ENCODE measurements at regions not wholly inside any gene's neighbourhood (a gene's known extent, or its start where the extent isn't known, plus 50 kb on each side); places are given as distances from the start of the nearest gene placed in this dataset.

GRCh38 chr22:22746963-22747933 lies 102.8 kb downstream of the GGTLC2 start:
- intact Hi-C loops (cut with DNase I, micrococcal nuclease), result loop anchor here in 1 of 2 experiments (5.0 kb wide), 1 partner anchor 285 kb away; no protein-coding TSS in a partner anchor
- Mint-ChIP-seq H3K36me3 (ENCODE audit: low read depth) (no peaks in the 10 kb centered on the region), H3K27ac (no peak overlapping the region), H3K4me3 (no peak overlapping the region), H3K27me3 (peaks cover 4% of the 10 kb centered on the region), H3K4me1 (no peaks in the 10 kb centered on the region), H3K9me3 (ENCODE audit: low read depth) (no peaks in the 10 kb centered on the region)
- ChIA-PET POLR2A (no interaction called here), CTCF (interaction anchor here (0.8 to 1.8 kb wide), 2 partner anchors 15 to 38 kb away, joined by 3 to 5 read pairs; no protein-coding TSS in a partner anchor)
- ATAC-seq, result no peak
- DNase-seq, result no peak

- POLR2A ChIA-PET, result no interaction called here
- no peaks in the 10 kb centered on the region for H3K27me3 Mint-ChIP-seq
- H3K9me3 Mint-ChIP-seq (ENCODE audit: low read depth), result no peaks in the 10 kb centered on the region
- H3K27ac Mint-ChIP-seq, result no peak overlapping the region
- DNase-seq (peak; percentile 60), ATAC-seq (peak; percentile 79)
- CTCF ChIA-PET, result interaction anchor here (0.6 to 2.1 kb wide), 4 partner anchors 21 to 406 kb away, joined by 3 to 9 read pairs (median 4); no protein-coding TSS in a partner anchor
- intact Hi-C loops (cut with DNase I, micrococcal nuclease), result loop anchor here (1.0 to 5.0 kb wide), 2 partner anchors 38 to 286 kb away; no protein-coding TSS in a partner anchor
- H3K4me1 Mint-ChIP-seq, result peaks cover 6% of the 10 kb centered on the region
- H3K4me3 Mint-ChIP-seq, result no peak overlapping the region
- H3K36me3 Mint-ChIP-seq (ENCODE audit: low read depth), result no peaks in the 10 kb centered on the region
Observed at GRCh38 chr22:22748297-22748743, 103.9 kb downstream of the GGTLC2 start.

GRCh38 chr22:22748756-22749155 lies 104.3 kb downstream of the GGTLC2 start:
- ChIA-PET CTCF (interaction anchor here (0.6 to 2.1 kb wide), 5 partner anchors 22 to 405 kb away, joined by 3 to 9 read pairs (median 4); no protein-coding TSS in a partner anchor), POLR2A (no interaction called here)
- DNase-seq, result no peak
- no peaks in the 10 kb centered on the region for H3K9me3 Mint-ChIP-seq (ENCODE audit: low read depth)
- H3K27ac Mint-ChIP-seq, result no peak overlapping the region
- intact Hi-C loops (cut with DNase I, micrococcal nuclease), result loop anchor here (1.0 to 5.0 kb wide), 2 partner anchors 38 to 286 kb away; no protein-coding TSS in a partner anchor
- no peak for ATAC-seq
- peaks cover 11% of the 10 kb centered on the region for H3K4me1 Mint-ChIP-seq
- no peak overlapping the region for H3K4me3 Mint-ChIP-seq
- no peaks in the 10 kb centered on the region for H3K36me3 Mint-ChIP-seq (ENCODE audit: low read depth)
- no peaks in the 10 kb centered on the region for H3K27me3 Mint-ChIP-seq

GRCh38 chr22:22749167-22749758 lies 104.8 kb downstream of the GGTLC2 start:
- Mint-ChIP-seq H3K4me3 (no peak overlapping the region), H3K36me3 (ENCODE audit: low read depth) (no peaks in the 10 kb centered on the region), H3K4me1 (peaks cover 16% of the 10 kb centered on the region), H3K9me3 (ENCODE audit: low read depth) (no peaks in the 10 kb centered on the region), H3K27ac (no peak overlapping the region), H3K27me3 (no peaks in the 10 kb centered on the region)
- intact Hi-C loops (cut with DNase I, micrococcal nuclease), result loop anchor here in 1 of 2 experiments (5.0 kb wide), 1 partner anchor 287 kb away; no protein-coding TSS in a partner anchor
- ChIA-PET POLR2A (no interaction called here), CTCF (interaction anchor here (0.6 to 2.1 kb wide), 7 partner anchors 21 to 1695 kb away, joined by 3 to 9 read pairs (median 3); no protein-coding TSS in a partner anchor)
- ATAC-seq (no peak), DNase-seq (no peak)

GRCh38 chr22:22750335-22751042 lies 106.1 kb downstream of the GGTLC2 start:
- DNase-seq, result no peak
- ATAC-seq, result no peak
- H3K27ac Mint-ChIP-seq, result no peak overlapping the region
- H3K4me1 Mint-ChIP-seq, result peaks cover 17% of the 10 kb centered on the region
- CTCF ChIA-PET, result interaction anchor here (0.6 to 2.1 kb wide), 10 partner anchors 19 to 134 kb away, joined by 3 to 9 read pairs (median 4); no protein-coding TSS in a partner anchor
- no peaks in the 10 kb centered on the region for H3K27me3 Mint-ChIP-seq
- no peak overlapping the region for H3K4me3 Mint-ChIP-seq
- H3K9me3 Mint-ChIP-seq (ENCODE audit: low read depth), result no peaks in the 10 kb centered on the region
- POLR2A ChIA-PET, result no interaction called here
- intact Hi-C loops (cut with DNase I, micrococcal nuclease), result no loop called here
- no peaks in the 10 kb centered on the region for H3K36me3 Mint-ChIP-seq (ENCODE audit: low read depth)

GRCh38 chr22:22751043-22751603 lies 106.7 kb downstream of the GGTLC2 start:
- Mint-ChIP-seq H3K27me3 (no peaks in the 10 kb centered on the region), H3K36me3 (ENCODE audit: low read depth) (no peaks in the 10 kb centered on the region), H3K4me3 (no peak overlapping the region), H3K27ac (no peak overlapping the region), H3K4me1 (peaks cover 23% of the 10 kb centered on the region), H3K9me3 (ENCODE audit: low read depth) (no peaks in the 10 kb centered on the region)
- POLR2A ChIA-PET, result no interaction called here
- DNase-seq, result no peak
- intact Hi-C loops (cut with DNase I, micrococcal nuclease), result no loop called here
- ATAC-seq, result no peak
- CTCF ChIA-PET, result interaction anchor here (0.6 to 3.5 kb wide), 13 partner anchors 13 to 133 kb away, joined by 3 to 33 read pairs (median 4); no protein-coding TSS in a partner anchor

- no peak for DNase-seq
- ATAC-seq, result no peak
- Mint-ChIP-seq H3K27me3 (no peaks in the 10 kb centered on the region), H3K9me3 (ENCODE audit: low read depth) (no peaks in the 10 kb centered on the region), H3K36me3 (ENCODE audit: low read depth) (no peaks in the 10 kb centered on the region), H3K4me1 (peaks cover 30% of the 10 kb centered on the region), H3K27ac (no peak overlapping the region), H3K4me3 (no peak overlapping the region)
- CTCF ChIA-PET, result interaction anchor here (0.6 to 3.5 kb wide), 14 partner anchors 12 to 293 kb away, joined by 3 to 36 read pairs (median 6); no protein-coding TSS in a partner anchor
- intact Hi-C loops (cut with DNase I, micrococcal nuclease), result loop anchor here in 1 of 2 experiments (2.0 kb wide), 1 partner anchor 205 kb away; no protein-coding TSS in a partner anchor
- POLR2A ChIA-PET, result no interaction called here
Observed at GRCh38 chr22:22752199-22752555, 107.8 kb downstream of the GGTLC2 start.

GRCh38 chr22:22752556-22753477 lies 108.4 kb downstream of the GGTLC2 start:
- Mint-ChIP-seq H3K27me3 (no peaks in the 10 kb centered on the region), H3K4me1 (peaks cover 34% of the 10 kb centered on the region), H3K27ac (peak overlapping the region; percentile 58), H3K9me3 (ENCODE audit: low read depth) (no peaks in the 10 kb centered on the region), H3K36me3 (ENCODE audit: low read depth) (no peaks in the 10 kb centered on the region), H3K4me3 (peak overlapping the region; percentile 4)
- CTCF ChIA-PET, result interaction anchor here (0.5 to 3.5 kb wide), 39 partner anchors 7 to 840 kb away, joined by 3 to 36 read pairs (median 4); no protein-coding TSS in a partner anchor
- intact Hi-C loops (cut with DNase I, micrococcal nuclease), result loop anchor here (1.0 to 2.0 kb wide), 3 partner anchors 131 to 204 kb away; no protein-coding TSS in a partner anchor
- POLR2A ChIA-PET, result interaction anchor here (1.0 kb wide), 1 partner anchor 8 kb away, joined by 3 read pairs; no protein-coding TSS in a partner anchor
- DNase-seq (no peak), ATAC-seq (peak; percentile 12)

GRCh38 chr22:22753526-22754267 lies 109.3 kb downstream of the GGTLC2 start:
- peak overlapping the region; percentile 58 for H3K27ac Mint-ChIP-seq
- H3K27me3 Mint-ChIP-seq, result no peaks in the 10 kb centered on the region
- H3K4me3 Mint-ChIP-seq, result no peak overlapping the region
- ChIA-PET CTCF (interaction anchor here (0.5 to 3.5 kb wide), 37 partner anchors 8 to 839 kb away, joined by 3 to 36 read pairs (median 4); no protein-coding TSS in a partner anchor), POLR2A (interaction anchor here (0.6 to 1.0 kb wide), 2 partner anchors 9 to 551 kb away, joined by 3 read pairs; no protein-coding TSS in a partner anchor)
- H3K4me1 Mint-ChIP-seq, result peaks cover 34% of the 10 kb centered on the region
- H3K36me3 Mint-ChIP-seq (ENCODE audit: low read depth), result no peaks in the 10 kb centered on the region
- ATAC-seq, result peak; percentile 99
- DNase-seq, result peak; percentile 89
- intact Hi-C loops (cut with DNase I, micrococcal nuclease), result loop anchor here (1.0 to 2.0 kb wide), 3 partner anchors 131 to 203 kb away; no protein-coding TSS in a partner anchor
- no peaks in the 10 kb centered on the region for H3K9me3 Mint-ChIP-seq (ENCODE audit: low read depth)

Measured in activated CD4-positive, alpha-beta T cell treated with anti-CD3 and anti-CD28 coated beads for 36 hours (primary cell).